Testis (tissue), 2 donors: ENCODE measurements at regions not wholly inside any gene's neighbourhood (a gene's known extent, or its start where the extent isn't known, plus 50 kb on each side); places are given as distances from the start of the nearest gene placed in this dataset.

Experiments
- POLR2A ChIP-seq: fragments of 450-650 bp; IDR thresholded peaks from one replicate; pipeline ENCODE4 v1.6.1; 2017; ENCODE audit warnings: antibody characterized with exemption, mild to moderate bottlenecking, moderate library complexity
- TF ChIP-seq, protein P1 (sequence below), 3 experiments: fragments of 450-650 bp in 2 of 3; fragments of 200-600 bp in 1 of 3; sonication (generic) in 1 of 3; IDR thresholded peaks; one replicate each; pipeline ENCODE4 v1.5.1; 2016 to 2019; ENCODE audit warnings: antibody characterized with exemption in 3 of 3, mild to moderate bottlenecking in 2 of 3, moderate library complexity in 1 of 3

DNA sequence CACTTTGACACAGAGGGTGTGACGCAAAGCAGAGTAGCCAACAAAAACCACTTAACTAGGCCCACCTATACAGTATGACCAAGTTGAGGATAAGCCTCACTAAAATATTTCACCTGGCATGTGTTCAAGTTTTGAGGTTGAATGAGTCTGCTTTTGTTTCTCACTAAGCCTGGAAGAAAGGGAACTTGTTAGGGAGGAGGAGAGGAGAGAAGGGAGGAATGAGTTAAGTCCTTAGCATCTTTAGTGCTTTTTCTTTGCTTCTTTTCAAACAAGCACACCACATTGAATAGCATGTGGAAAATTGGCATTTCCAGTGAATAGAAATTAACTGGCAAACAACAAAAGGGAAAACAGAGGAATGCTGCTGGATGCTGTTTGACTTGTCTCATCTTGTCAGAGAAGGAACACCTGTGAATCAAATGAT is 461.9 kb downstream of the GJA1 start:
- TF ChIP-seq, protein P1, sequence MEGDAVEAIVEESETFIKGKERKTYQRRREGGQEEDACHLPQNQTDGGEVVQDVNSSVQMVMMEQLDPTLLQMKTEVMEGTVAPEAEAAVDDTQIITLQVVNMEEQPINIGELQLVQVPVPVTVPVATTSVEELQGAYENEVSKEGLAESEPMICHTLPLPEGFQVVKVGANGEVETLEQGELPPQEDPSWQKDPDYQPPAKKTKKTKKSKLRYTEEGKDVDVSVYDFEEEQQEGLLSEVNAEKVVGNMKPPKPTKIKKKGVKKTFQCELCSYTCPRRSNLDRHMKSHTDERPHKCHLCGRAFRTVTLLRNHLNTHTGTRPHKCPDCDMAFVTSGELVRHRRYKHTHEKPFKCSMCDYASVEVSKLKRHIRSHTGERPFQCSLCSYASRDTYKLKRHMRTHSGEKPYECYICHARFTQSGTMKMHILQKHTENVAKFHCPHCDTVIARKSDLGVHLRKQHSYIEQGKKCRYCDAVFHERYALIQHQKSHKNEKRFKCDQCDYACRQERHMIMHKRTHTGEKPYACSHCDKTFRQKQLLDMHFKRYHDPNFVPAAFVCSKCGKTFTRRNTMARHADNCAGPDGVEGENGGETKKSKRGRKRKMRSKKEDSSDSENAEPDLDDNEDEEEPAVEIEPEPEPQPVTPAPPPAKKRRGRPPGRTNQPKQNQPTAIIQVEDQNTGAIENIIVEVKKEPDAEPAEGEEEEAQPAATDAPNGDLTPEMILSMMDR (IDR thresholded peaks at IDR 0.05) = no peak
- TF ChIP-seq POLR2A = no peak
